Breast epithelium (tissue), 3 donors: ENCODE measurements at regions not wholly inside any gene's neighbourhood (a gene's known extent, or its start where the extent isn't known, plus 50 kb on each side); places are given as distances from the start of the nearest gene placed in this dataset.
"Not testable (repeated sequence)": the region's sequence is repeated elsewhere in the genome, so short reads cannot be mapped to it uniquely, and the experiment has no call there.

Source experiments
- CTCF ChIP-seq, 3 donors: fragments of 450-650 bp; IDR thresholded peaks; one replicate each; pipeline ENCODE4 v1.5.1; 2016 to 2017; ENCODE audit warnings: antibody characterized with exemption in 3 of 3, mild to moderate bottlenecking in 3 of 3, moderate library complexity in 3 of 3
- POLR2A ChIP-seq: fragments of 450-650 bp; IDR thresholded peaks from one replicate; pipeline ENCODE4 v1.6.1; 2016; ENCODE audit warnings: antibody characterized with exemption, mild to moderate bottlenecking, moderate library complexity

GRCh38 chr10:133765308-133765707, 138.7 kb upstream of the FRG2B start:
- TF ChIP-seq CTCF (IDR thresholded peaks at IDR 0.05); POLR2A: not testable (repeated sequence)
